ENCODE measurements at regions not wholly inside any gene's neighbourhood (a gene's known extent, or its start where the extent isn't known, plus 50 kb on each side); places are given as distances from the start of the nearest gene placed in this dataset.

- DNase-seq, result no peak
Measured at GRCh38 chr7:128168667-128169210, 72.3 kb upstream of the LEP start.

DNA sequence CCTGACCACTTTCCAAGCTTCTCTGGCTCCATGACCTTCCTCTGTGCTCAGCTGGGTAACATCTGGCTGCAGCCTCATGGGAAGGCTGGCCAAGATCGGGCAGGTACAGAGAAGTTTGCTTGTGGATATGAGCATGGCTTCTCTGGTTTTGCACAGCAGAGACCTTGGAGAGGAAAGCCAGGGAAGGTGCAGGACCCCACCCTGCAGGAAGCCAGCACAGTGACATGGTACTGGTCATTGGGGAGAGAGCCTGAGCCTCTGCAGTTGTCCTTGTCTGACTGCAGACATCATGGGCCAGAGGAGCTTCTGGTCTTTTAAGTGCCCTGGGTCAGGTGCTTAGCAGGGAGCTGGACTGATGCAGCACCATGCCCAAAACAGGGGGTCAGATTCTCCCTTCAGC is 70.6 kb upstream of the LEP start:
- no peak for DNase-seq

DNA sequence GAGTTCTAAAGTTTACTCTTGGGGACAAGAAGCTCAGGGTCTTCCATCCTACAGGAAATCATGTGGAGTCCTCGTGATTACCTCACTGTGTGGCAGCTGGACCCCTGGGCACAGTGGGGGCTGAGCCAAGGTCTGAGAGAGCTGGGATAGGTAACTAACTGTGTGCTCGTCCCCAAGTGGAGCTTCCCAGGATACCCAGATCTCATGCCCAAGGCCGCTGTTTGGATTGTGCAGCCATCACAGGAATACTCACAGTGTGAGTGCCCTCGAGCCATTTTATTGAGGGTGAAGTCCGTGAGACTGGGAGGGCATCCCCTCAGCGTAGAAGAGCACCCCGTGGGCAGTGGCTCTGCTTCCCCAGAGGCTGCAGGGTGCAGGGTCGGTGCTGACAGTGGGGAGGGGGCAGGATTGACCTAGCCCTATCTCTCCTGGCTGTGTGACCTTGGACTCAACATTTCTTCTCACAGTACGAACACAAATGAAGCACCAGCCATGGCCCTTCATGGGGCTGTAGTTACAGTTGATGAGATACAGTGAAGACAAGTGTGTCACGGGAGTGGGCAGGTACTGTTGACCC is 69.6 kb upstream of the LEP start:
- no peak for DNase-seq

DNA sequence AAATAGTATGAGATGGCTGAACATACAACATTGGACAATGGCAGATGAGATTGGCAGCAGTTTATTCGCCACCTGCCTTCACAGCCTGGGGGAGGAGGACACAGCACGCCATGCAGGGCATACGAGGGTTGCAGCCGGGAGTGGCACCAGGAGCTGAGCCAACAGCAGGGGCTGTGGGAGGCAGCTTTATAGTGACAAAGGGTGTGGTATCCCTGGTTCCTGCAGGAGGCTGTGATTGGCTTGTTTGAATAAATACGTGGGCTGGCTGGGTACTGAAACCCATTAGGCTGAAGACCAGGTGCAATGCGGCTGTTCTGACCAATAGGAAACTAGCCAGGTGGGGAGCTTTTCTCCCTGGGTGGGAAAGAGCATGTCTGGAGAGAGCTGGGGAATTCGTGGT is 68.9 kb upstream of the LEP start:
- no peak for DNase-seq

DNA sequence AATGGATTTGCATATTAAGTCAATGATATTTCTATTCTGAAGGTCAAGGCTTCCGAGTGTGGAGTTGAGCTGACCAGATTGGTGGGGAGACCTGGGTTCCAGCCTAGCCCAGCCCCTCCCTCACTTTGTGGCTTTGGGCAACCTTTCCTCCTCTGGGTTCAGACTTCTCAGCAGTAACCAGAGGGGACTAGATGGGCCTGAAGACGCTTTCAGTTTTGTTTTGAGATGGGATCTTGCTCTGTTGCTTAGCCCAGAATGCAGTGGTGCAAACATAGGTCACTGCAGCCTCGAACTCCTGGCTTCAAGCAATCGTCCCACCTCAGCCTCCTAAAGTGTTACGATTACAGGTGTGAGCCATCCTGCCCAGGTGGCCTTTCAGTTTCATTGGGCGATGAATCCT is 68.1 kb upstream of the LEP start:
- DNase-seq, result no peak

DNA sequence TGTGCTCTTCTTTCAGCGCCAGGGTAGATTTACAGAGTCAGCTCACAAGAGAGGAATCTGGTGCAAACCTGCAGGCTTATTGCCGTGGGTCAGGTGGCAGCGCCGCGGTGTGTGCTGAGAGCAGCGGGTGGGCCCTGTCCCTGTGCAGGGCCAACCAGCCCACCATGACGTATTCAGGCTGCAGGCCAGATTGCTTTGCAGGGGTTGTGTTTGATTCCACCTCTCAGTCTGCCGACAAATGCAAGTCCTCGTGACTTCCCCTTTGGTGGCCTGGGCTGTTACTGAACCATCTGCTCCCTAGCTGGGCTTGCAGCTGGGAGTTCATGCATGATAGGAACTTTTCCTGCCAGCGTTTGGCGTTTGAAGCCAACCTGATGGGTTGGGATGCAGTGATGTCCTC is 66.7 kb upstream of the LEP start:
- no peak for DNase-seq

GRCh38 chr7:128176696-128177095 is 64.4 kb upstream of the LEP start:
- no peak for DNase-seq

GRCh38 chr7:128177768-128178550 is 63.1 kb upstream of the LEP start:
- no peak for DNase-seq

GRCh38 chr7:128178611-128179010 is 62.5 kb upstream of the LEP start:
- DNase-seq, result no peak

- peak; percentile 41 for DNase-seq
Measured at GRCh38 chr7:128188396-128189230, 52.5 kb upstream of the LEP start.

GRCh38 chr7:128189231-128189930 is 51.7 kb upstream of the LEP start:
- DNase-seq, result no peak

- no peak for DNase-seq
Measured at GRCh38 chr7:128190051-128190647, 50.9 kb upstream of the LEP start.

DNA sequence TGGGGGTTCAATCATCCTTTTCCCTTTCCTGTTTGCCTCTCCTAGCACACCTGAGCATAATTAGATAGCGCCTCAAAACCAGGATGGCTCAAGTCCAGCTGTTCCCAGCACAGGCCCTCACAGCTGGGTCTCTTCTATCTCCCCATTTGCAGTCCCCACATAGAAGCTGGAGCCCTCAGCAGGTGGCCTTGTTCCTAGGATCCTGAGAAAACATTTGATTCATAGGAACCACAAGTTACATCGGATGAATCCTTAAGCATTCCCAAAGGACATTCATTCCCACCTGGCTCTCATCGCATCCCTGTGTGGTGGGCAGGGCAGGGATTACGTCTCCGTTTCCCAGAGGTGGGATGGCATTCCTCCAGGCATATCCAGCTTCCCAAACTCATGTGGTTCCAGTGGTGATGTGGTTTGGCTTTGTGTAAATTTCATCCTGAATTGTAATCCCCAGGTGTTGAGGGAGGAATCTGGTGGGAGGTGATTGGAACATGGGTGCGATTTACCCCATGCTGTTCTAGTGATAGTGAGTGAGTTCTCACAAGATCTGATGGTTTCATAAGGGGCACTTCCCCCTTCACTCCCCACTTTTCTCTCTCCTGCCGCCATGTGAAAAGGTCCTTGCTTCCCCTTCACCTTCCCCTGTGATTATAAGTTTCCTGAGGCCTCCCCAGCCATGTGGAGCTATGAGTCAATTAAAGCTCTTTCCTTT is 49.8 kb upstream of the LEP start:
- DNase-seq, result no peak
